Cardiac muscle cell (in vitro differentiated cells and primary cell): ENCODE measurements at regions not wholly inside any gene's neighbourhood (a gene's known extent, or its start where the extent isn't known, plus 50 kb on each side); places are given as distances from the start of the nearest gene placed in this dataset.

Experiments used
- DNase-seq, 2 donors: peaks; one replicate each; pipeline versions ENCODE4 v3.0.0 to v3.0.0-alpha.2; 2010 to 2017; ENCODE audit warnings: low read depth in 1 of 2, low spot score in 1 of 2
- H3K27ac ChIP-seq: fragments of 200-600 bp; sonication (generic); 2 replicates; pipeline ENCODE4 v1.5.1; 2016
- H3K27me3 ChIP-seq: fragments of 200-600 bp; sonication (generic); 2 replicates; pipeline ENCODE4 v1.6.0; 2016; ENCODE audit warnings: control low read depth
- H3K36me3 ChIP-seq: fragments of 200-600 bp; sonication (generic); 2 replicates; pipeline ENCODE4 v1.5.1; 2016; ENCODE audit warnings: control low read depth
- H3K4me1 ChIP-seq: fragments of 200-600 bp; sonication (generic); 2 replicates; pipeline ENCODE4 v1.8.1; 2017; ENCODE audit warnings: low read depth, mild to moderate bottlenecking, mixed run types
- H3K4me3 ChIP-seq: fragments of 200-600 bp; sonication (generic); 2 replicates; pipeline ENCODE4 v1.5.1; 2016; ENCODE audit warnings: mild to moderate bottlenecking
- H3K9me3 ChIP-seq: fragments of 200-600 bp; sonication (generic); 2 replicates; pipeline ENCODE4 v1.5.1; 2017; ENCODE audit warnings: low read depth, mild to moderate bottlenecking, control low read depth
- CTCF ChIP-seq: IDR thresholded peaks from 2 replicates; pipeline ENCODE4 v1.5.1; 2012; ENCODE audit warnings: low read depth, mild to moderate bottlenecking, low read length

DNA sequence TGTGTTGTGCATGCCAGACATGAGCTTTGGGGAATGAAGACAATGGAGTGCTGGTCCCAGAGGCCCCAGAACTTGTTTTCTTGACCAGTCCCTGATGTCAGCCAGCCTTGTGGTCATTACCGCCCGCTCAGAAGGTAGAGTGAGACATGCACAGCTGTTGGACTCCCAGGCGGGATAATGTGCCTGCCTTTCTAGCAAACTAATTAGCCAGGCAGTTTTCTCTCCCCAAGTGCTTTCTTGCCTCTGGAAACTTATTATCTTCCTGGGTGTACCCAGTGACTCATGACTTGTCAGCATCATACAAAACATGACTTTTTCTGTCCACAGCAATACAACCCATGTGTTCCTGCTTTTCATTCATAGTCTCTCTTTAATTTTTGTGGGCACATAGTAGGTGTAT is 131.1 kb downstream of the RMI1 start:
- Histone ChIP-seq H3K4me3 (no peak overlapping the region), H3K4me1 (no peaks in the 10 kb centered on the region), H3K27ac (no peak overlapping the region), H3K27me3 (peaks cover 6% of the 10 kb centered on the region), H3K9me3 (no peaks in the 10 kb centered on the region), H3K36me3 (no peaks in the 10 kb centered on the region)
- peak in 1 of 2 donors; percentile 36 for DNase-seq
- no peak for TF ChIP-seq CTCF

DNA sequence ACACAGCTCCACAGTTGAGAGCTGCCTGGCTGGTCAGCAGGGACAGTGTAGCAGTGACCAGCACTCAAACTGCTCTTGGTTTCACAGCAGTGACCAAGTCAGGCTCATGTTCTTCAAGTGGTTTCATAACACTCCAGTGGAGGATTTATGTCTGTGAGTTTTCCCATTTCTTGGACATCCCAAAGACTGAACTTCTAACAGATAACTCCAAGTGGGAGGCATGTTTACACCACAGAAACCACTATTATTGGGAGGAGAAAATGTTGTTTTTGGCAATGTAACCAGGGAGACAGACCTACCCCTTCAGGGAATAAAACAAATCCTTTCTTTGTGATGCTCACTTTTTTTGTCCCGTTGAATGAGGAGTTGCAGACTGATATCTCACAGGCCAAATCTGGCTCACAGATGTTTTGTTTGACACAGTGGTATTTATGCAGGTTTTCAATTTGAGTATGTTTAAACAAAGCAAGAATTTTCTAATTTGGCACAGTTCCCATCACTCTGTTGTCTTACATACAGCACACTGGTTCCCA is 141.5 kb downstream of the RMI1 start:
- peaks cover 22% of the 10 kb centered on the region for H3K4me1 ChIP-seq
- no peak overlapping the region for H3K4me3 ChIP-seq
- no peak overlapping the region for H3K27ac ChIP-seq
- no peak for TF ChIP-seq CTCF
- peak; percentile 15 to 93 for DNase-seq
- no peaks in the 10 kb centered on the region for H3K27me3 ChIP-seq
- no peaks in the 10 kb centered on the region for H3K9me3 ChIP-seq
- no peaks in the 10 kb centered on the region for H3K36me3 ChIP-seq

- H3K4me3 ChIP-seq, result no peak overlapping the region
- no peaks in the 10 kb centered on the region for H3K9me3 ChIP-seq
- H3K27ac ChIP-seq, result no peak overlapping the region
- peaks cover 22% of the 10 kb centered on the region for H3K4me1 ChIP-seq
- no peaks in the 10 kb centered on the region for H3K36me3 ChIP-seq
- no peaks in the 10 kb centered on the region for H3K27me3 ChIP-seq
- DNase-seq, result no peak
- TF ChIP-seq CTCF, result no peak
Measured at GRCh38 chr9:84122572-84122971, 142.0 kb downstream of the RMI1 start.

- no peaks in the 10 kb centered on the region for H3K27me3 ChIP-seq
- no peaks in the 10 kb centered on the region for H3K9me3 ChIP-seq
- TF ChIP-seq CTCF, result no peak
- no peak overlapping the region for H3K4me3 ChIP-seq
- H3K36me3 ChIP-seq, result no peaks in the 10 kb centered on the region
- no peak overlapping the region for H3K27ac ChIP-seq
- DNase-seq, result no peak
- peaks cover 22% of the 10 kb centered on the region for H3K4me1 ChIP-seq
Measured at GRCh38 chr9:84123648-84124406, 143.2 kb downstream of the RMI1 start.

- Histone ChIP-seq H3K27me3 (no peaks in the 10 kb centered on the region), H3K9me3 (no peaks in the 10 kb centered on the region), H3K4me1 (peaks cover 22% of the 10 kb centered on the region), H3K36me3 (no peaks in the 10 kb centered on the region), H3K27ac (no peak overlapping the region), H3K4me3 (no peak overlapping the region)
- TF ChIP-seq CTCF, result no peak
- no peak for DNase-seq
Measured at GRCh38 chr9:84125046-84125445, 144.4 kb downstream of the RMI1 start.
